ENCODE measurements at regions not wholly inside any gene's neighbourhood (a gene's known extent, or its start where the extent isn't known, plus 50 kb on each side); places are given as distances from the start of the nearest gene placed in this dataset.

DNA sequence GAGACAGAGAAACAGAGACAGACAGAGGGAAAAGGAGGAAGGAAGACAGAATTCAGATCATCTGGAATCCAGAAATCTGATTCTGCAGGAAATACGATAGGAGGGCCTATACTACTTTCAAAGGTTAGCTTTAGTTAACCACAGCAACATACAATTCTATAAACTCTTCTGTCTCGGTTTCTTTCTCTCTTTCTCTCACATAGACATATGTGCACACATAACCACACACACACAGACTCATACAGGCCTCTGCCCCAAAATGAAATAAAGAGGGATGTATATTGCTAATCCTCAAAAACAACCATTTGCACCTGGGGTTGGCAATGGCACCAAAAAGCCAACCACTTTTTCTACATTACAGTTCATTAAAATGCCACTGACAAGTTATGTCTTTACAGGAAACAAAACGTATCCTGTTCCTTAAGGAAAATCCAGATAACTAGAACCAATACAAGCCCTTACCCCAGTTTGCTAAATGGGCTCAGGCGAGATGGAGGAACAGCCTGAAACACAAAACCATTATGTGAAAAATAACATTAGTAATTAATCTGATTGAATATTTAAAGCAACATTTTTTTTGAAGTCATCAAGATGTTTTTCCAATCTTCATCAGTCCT lies 372.3 kb upstream of the CCNH start:
- Histone ChIP-seq H3K9me3 (no peaks in the 10 kb centered on the region), H3K27me3 (ENCODE audit: insufficient read depth) (0 out of 2 replicates have a peak, but pooled peaks cover 11% of the 10 kb centered on the region), H3K4me2 (no peak overlapping the region), H4K20me1 (ENCODE audit: insufficient read depth) (no peaks in the 10 kb centered on the region), H3F3A (replicated peaks; ENCODE audit: insufficient read depth) (no peaks in the 10 kb centered on the region), H3K9me2 (no peaks in the 10 kb centered on the region; the same call in 1 of the 2 replicates), H3K36me3 (replicated peaks in 1 of 2; ENCODE audit: control insufficient read depth in 1 of 2, insufficient read depth in 2 of 2, low read length in 1 of 2) (no peaks in the 10 kb centered on the region), H3K4me3 (ENCODE audit: low read depth in 2 of 2, low read length in 1 of 2) (no peak overlapping the region), H2AFZ (ENCODE audit: low read depth) (no peak overlapping the region), H3K79me2 (ENCODE audit: insufficient read depth) (no peaks in the 10 kb centered on the region), H3K9ac (no peak overlapping the region), H3K27ac (ENCODE audit: low read depth in 2 of 2, low read length in 1 of 2) (no peak overlapping the region), H3K4me1 (ENCODE audit: control insufficient read depth in 1 of 2, insufficient read depth in 2 of 2, low read depth in 1 of 2, low read length in 1 of 2) (no peaks in the 10 kb centered on the region)
- ChIA-PET CTCF (no interaction called here), POLR2A (no interaction called here)
- 10% methylated on average over 4 of the region's 4 CpGs for WGBS (ENCODE audit: low lambda C conversion rate)
- TF ChIP-seq NRF1 (IDR thresholded peaks at IDR 0.05; ENCODE audit: low read depth, low read length) (no peak), RCOR1 (IDR thresholded peaks at IDR 0.05; ENCODE audit: low read length) (no peak), GABPA (IDR thresholded peaks at IDR 0.05; ENCODE audit: low read depth) (no peak), TAF1 (IDR thresholded peaks at IDR 0.05; ENCODE audit: borderline replicate concordance, low read depth, low read length) (no peak)
- TF ChIP-seq, protein P1, sequence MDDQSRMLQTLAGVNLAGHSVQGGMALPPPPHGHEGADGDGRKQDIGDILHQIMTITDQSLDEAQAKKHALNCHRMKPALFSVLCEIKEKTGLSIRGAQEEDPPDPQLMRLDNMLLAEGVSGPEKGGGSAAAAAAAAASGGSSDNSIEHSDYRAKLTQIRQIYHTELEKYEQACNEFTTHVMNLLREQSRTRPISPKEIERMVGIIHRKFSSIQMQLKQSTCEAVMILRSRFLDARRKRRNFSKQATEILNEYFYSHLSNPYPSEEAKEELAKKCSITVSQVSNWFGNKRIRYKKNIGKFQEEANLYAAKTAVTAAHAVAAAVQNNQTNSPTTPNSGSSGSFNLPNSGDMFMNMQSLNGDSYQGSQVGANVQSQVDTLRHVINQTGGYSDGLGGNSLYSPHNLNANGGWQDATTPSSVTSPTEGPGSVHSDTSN (IDR thresholded peaks at IDR 0.05): no peak
- TF ChIP-seq, protein P2, sequence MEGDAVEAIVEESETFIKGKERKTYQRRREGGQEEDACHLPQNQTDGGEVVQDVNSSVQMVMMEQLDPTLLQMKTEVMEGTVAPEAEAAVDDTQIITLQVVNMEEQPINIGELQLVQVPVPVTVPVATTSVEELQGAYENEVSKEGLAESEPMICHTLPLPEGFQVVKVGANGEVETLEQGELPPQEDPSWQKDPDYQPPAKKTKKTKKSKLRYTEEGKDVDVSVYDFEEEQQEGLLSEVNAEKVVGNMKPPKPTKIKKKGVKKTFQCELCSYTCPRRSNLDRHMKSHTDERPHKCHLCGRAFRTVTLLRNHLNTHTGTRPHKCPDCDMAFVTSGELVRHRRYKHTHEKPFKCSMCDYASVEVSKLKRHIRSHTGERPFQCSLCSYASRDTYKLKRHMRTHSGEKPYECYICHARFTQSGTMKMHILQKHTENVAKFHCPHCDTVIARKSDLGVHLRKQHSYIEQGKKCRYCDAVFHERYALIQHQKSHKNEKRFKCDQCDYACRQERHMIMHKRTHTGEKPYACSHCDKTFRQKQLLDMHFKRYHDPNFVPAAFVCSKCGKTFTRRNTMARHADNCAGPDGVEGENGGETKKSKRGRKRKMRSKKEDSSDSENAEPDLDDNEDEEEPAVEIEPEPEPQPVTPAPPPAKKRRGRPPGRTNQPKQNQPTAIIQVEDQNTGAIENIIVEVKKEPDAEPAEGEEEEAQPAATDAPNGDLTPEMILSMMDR (IDR thresholded peaks at IDR 0.05): no peak
- TF ChIP-seq, protein P3, sequence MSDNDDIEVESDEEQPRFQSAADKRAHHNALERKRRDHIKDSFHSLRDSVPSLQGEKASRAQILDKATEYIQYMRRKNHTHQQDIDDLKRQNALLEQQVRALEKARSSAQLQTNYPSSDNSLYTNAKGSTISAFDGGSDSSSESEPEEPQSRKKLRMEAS (IDR thresholded peaks at IDR 0.05; ENCODE audit: low read depth): no peak
- DNase-seq: no peak

DNA sequence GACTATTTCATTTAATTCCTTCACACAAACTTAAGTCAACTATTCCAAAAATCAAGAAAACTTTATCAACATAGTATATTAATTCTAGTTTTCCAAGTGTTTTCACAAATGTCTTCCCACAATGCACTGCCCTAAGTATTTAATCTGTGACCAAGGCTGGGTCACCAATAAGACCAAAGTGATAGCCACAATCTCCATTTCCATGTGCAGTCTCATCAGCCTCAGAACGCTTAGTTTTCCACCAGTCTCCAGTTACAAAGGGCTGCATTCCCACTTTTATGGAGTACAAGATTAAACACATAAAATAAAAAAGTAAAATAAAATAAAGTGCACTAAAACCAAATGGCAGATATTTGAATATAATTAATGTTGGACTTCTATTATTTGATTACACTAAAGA lies 371.6 kb upstream of the CCNH start:
- POLR2A ChIA-PET: no interaction called here
- Histone ChIP-seq H3K27me3 (ENCODE audit: insufficient read depth) (0 out of 2 replicates have a peak, but pooled peaks cover 11% of the 10 kb centered on the region), H3K4me2 (no peak overlapping the region), H3K27ac (ENCODE audit: low read depth in 2 of 2, low read length in 1 of 2) (no peak overlapping the region), H3F3A (replicated peaks; ENCODE audit: insufficient read depth) (no peaks in the 10 kb centered on the region), H3K4me1 (ENCODE audit: control insufficient read depth in 1 of 2, insufficient read depth in 2 of 2, low read depth in 1 of 2, low read length in 1 of 2) (no peaks in the 10 kb centered on the region), H3K36me3 (replicated peaks in 1 of 2; ENCODE audit: control insufficient read depth in 1 of 2, insufficient read depth in 2 of 2, low read length in 1 of 2) (no peaks in the 10 kb centered on the region), H4K20me1 (ENCODE audit: insufficient read depth) (no peaks in the 10 kb centered on the region), H3K9ac (no peak overlapping the region), H3K9me2 (no peaks in the 10 kb centered on the region; the same call in none of the 2 replicates), H3K9me3 (no peaks in the 10 kb centered on the region), H3K79me2 (ENCODE audit: insufficient read depth) (no peaks in the 10 kb centered on the region), H3K4me3 (ENCODE audit: low read depth in 2 of 2, low read length in 1 of 2) (no peak overlapping the region), H2AFZ (ENCODE audit: low read depth) (no peak overlapping the region)
- TF ChIP-seq, protein P4, sequence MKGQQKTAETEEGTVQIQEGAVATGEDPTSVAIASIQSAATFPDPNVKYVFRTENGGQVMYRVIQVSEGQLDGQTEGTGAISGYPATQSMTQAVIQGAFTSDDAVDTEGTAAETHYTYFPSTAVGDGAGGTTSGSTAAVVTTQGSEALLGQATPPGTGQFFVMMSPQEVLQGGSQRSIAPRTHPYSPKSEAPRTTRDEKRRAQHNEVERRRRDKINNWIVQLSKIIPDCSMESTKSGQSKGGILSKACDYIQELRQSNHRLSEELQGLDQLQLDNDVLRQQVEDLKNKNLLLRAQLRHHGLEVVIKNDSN (IDR thresholded peaks at IDR 0.05; ENCODE audit: borderline replicate concordance, low read depth): no peak
- TF ChIP-seq RCOR1 (IDR thresholded peaks at IDR 0.05; ENCODE audit: low read length): no peak
- TF ChIP-seq, protein P5, sequence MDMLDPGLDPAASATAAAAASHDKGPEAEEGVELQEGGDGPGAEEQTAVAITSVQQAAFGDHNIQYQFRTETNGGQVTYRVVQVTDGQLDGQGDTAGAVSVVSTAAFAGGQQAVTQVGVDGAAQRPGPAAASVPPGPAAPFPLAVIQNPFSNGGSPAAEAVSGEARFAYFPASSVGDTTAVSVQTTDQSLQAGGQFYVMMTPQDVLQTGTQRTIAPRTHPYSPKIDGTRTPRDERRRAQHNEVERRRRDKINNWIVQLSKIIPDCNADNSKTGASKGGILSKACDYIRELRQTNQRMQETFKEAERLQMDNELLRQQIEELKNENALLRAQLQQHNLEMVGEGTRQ (IDR thresholded peaks at IDR 0.05; ENCODE audit: borderline replicate concordance, low read depth, low read length): no peak
- TF ChIP-seq EZH2phosphoT487 (IDR thresholded peaks at IDR 0.05; ENCODE audit: borderline replicate concordance, low read depth): no peak
- no peak for TF ChIP-seq POLR2AphosphoS5 (IDR thresholded peaks at IDR 0.05; ENCODE audit: low read depth, low read length)
- CTCF ChIA-PET: interaction anchor here (8.0 kb wide), 1 partner anchor 907 kb away, joined by 83 read pairs; no protein-coding TSS in a partner anchor
- 23% methylated on average over 1 of the region's 1 CpG for WGBS (ENCODE audit: low lambda C conversion rate)
- DNase-seq: no peak

Data from SK-N-SH (cell line).